ENCODE measurements at regions not wholly inside any gene's neighbourhood (a gene's known extent, or its start where the extent isn't known, plus 50 kb on each side); places are given as distances from the start of the nearest gene placed in this dataset.

- H3K27me3 ChIP-seq = no peaks in the 10 kb centered on the region; a peak in 1 of 22 replicates
Observed at GRCh38 chr2:129721846-129722245, 257.6 kb upstream of the RAB6C start.

GRCh38 chr2:129722306-129723019, 257.0 kb upstream of the RAB6C start:
- Histone ChIP-seq H3K4me3 (no peak overlapping the region), H3K27me3 (no peaks in the 10 kb centered on the region; a peak in 1 of 22 replicates), H3K9ac (no peak overlapping the region), H3K27ac (no peak overlapping the region), H3K4me1 (peaks cover 0 to 19% (median 8%) of the 10 kb centered on the region in 10 experiments; a peak in 16 of 20 replicates), H4K20me1 (no peaks in the 10 kb centered on the region), H3K4me2 (no peak overlapping the region), H3K36me3 (no peaks in the 10 kb centered on the region), H3K9me3 (replicated peaks in 1 of 11) (no peaks in the 10 kb centered on the region)
- TF ChIP-seq Cebpa-rat (IDR thresholded peaks at IDR 0.05) = no peak

More at GRCh38 chr2:129721846-129722245, 257.6 kb upstream of the RAB6C start:
- Histone ChIP-seq H3K27ac (no peak overlapping the region), H3K9me3 (replicated peaks in 1 of 11) (no peaks in the 10 kb centered on the region), H4K20me1 (no peaks in the 10 kb centered on the region), H3K4me3 (no peak overlapping the region), H3K36me3 (no peaks in the 10 kb centered on the region), H3K4me1 (peaks cover 0 to 25% (median 14%) of the 10 kb centered on the region in 10 experiments; a peak in 16 of 20 replicates), H3K9ac (no peak overlapping the region), H3K4me2 (no peak overlapping the region)
- TF ChIP-seq Cebpa-rat (IDR thresholded peaks at IDR 0.05) = no peak

DNA sequence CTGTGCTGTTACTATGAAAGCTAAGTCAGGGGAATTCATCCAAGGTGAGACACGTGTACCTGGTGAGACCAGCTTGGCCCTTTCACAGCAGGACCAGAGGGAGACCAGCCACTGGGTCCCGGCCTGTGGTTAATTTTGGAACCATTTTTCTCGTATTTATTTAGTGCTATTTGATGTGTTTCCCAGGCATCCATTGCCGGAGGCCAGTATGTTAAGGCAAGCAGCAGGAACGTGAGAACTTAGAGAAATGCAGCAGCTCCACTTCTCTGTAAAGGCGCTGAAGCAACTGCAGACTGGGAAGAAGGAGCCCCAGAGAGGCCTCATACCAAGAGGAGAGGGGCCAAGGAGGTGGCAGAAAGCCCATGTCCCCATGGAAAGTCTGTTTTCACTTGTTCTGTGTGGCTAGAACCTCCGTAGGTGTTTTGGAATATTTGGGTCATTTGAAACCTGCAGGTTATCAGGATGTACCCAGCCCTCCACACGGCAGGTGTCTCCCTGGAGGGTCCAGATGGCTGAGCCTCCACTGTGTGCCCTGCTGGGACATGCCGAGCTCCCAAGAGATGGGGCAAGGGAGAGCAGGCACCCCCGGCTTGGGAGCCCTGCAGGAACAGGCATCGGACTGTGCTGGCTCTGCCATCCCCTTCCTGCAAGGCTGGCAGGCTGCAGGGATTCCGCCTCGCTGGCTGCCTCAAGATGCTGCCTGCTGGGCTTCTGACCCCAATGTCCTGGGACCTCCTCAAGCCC, 256.0 kb upstream of the RAB6C start:
- Histone ChIP-seq H3K9me3 (replicated peaks in 1 of 11) (no peaks in the 10 kb centered on the region), H3K9ac (no peak overlapping the region), H3K27me3 (no peaks in the 10 kb centered on the region; a peak in 1 of 22 replicates), H4K20me1 (no peaks in the 10 kb centered on the region), H3K4me3 (no peak overlapping the region), H3K4me2 (no peak overlapping the region), H3K4me1 (peaks cover 0 to 9% (median 0%) of the 10 kb centered on the region in 10 experiments; a peak in 4 of 20 replicates), H3K36me3 (no peaks in the 10 kb centered on the region), H3K27ac (no peak overlapping the region)
- TF ChIP-seq Cebpa-rat (IDR thresholded peaks at IDR 0.05) = no peak

DNA sequence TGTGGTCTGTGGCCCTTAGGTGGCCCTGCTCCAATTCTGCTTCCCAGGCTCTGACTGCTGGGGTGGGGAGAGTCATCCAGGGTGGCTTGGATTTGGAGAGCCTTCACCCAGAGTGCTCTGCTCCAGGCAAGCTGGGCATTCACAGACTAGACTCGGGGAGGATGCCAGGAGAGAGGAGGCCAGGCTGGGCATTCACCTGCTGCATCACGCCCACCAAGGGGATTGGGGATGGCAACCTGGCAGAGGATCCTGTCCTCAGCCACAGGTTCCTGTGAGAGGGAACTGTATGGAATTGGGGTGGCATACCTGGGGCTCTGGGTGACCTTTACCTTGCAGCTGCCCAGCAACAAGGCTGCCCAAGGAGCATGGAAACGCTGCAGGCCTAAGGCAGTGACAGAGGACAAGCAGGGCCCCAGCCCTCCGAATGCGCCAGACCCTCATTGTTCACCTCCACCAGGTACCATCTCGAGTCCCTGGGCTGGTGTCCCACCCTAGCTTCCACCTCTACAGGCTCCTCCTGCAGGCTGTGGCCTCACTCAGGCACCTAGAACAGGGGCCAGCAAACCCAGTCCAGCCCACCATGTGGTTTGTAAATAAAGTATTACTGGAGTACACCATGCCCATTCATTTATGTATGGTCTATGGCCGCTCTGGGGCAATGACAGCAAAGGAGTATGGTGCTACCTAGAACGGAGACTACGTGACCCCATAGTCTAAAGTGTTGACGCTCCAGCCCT, 255.3 kb upstream of the RAB6C start:
- no peak for TF ChIP-seq Cebpa-rat (IDR thresholded peaks at IDR 0.05)
- Histone ChIP-seq H3K4me1 (peaks cover 0 to 9% (median 0%) of the 10 kb centered on the region in 10 experiments; a peak in 1 of 20 replicates), H4K20me1 (no peaks in the 10 kb centered on the region), H3K4me3 (no peak overlapping the region), H3K9ac (no peak overlapping the region), H3K9me3 (replicated peaks in 1 of 11) (no peaks in the 10 kb centered on the region), H3K27ac (no peak overlapping the region), H3K27me3 (no peaks in the 10 kb centered on the region; a peak in 1 of 22 replicates), H3K4me2 (no peak overlapping the region), H3K36me3 (no peaks in the 10 kb centered on the region)

DNA sequence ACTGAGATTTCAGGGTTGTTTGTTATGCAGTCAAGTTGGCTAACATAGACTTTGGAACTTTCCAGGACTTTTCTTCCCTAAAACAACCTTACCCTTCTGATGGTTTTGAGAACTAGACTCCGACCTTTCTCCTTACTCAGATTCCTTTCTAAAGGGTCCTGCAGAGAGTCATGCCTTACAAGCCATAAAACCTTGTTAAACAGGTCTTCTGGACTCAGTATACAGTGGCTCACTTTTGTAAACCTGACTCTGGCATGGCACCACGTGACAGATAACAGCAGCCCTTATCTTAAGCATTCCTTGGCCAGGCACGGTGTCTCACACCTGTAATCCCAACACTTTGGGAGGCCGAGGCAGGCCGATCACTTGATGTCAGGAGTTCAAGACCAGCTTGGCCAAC, 253.2 kb upstream of the RAB6C start:
- H4K20me1 ChIP-seq = no peaks in the 10 kb centered on the region; a peak in 1 of 22 replicates
- peaks cover 0 to 17% (median 5%) of the 10 kb centered on the region in 10 experiments; a peak in 9 of 20 replicates for H3K4me1 ChIP-seq
- no peak overlapping the region for H3K4me3 ChIP-seq
- TF ChIP-seq Cebpa-rat (IDR thresholded peaks at IDR 0.05) = no peak
- H3K4me2 ChIP-seq = no peak overlapping the region
- no peaks in the 10 kb centered on the region; a peak in 1 of 22 replicates for H3K27me3 ChIP-seq
- H3K9me3 ChIP-seq (replicated peaks in 1 of 11) = no peaks in the 10 kb centered on the region
- no peak overlapping the region for H3K9ac ChIP-seq
- H3K27ac ChIP-seq = no peak overlapping the region
- no peaks in the 10 kb centered on the region for H3K36me3 ChIP-seq

DNA sequence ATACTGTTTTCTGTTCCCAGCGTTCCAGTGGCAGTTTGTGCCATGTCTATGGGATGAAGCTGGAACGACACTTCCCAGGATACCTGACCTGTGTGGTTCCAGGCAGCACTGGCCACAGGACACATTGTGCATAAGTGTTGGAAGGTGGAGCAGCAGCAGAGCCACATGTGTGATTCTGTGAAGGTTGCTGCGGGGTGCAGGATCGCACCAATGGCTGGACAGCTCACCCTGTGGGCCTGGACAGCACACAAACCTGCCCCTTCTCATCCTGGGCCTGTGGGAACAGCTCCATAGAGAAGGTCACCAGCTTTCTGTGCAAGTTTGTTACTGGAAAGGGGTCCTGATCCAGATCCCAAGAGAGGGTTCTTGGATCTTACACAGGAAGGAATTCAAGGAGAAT, 252.2 kb upstream of the RAB6C start:
- Histone ChIP-seq H3K27ac (no peak overlapping the region), H4K20me1 (no peaks in the 10 kb centered on the region; a peak in 1 of 22 replicates), H3K36me3 (no peaks in the 10 kb centered on the region), H3K4me2 (no peak overlapping the region), H3K9me3 (replicated peaks in 1 of 11) (no peaks in the 10 kb centered on the region), H3K4me1 (peaks cover 2 to 23% (median 15%) of the 10 kb centered on the region in 10 experiments; a peak in 19 of 20 replicates), H3K27me3 (no peaks in the 10 kb centered on the region; a peak in 1 of 22 replicates), H3K4me3 (no peak overlapping the region), H3K9ac (no peak overlapping the region)
- TF ChIP-seq Cebpa-rat (IDR thresholded peaks at IDR 0.05) = no peak

GRCh38 chr2:129728035-129728972, 251.2 kb upstream of the RAB6C start:
- Histone ChIP-seq H3K4me2 (no peak overlapping the region), H3K9me3 (replicated peaks in 1 of 11) (no peaks in the 10 kb centered on the region), H3K9ac (no peak overlapping the region), H3K27me3 (no peaks in the 10 kb centered on the region), H3K27ac (no peak overlapping the region), H3K4me1 (peaks cover 12 to 29% (median 25%) of the 10 kb centered on the region in 10 experiments), H3K4me3 (no peak overlapping the region), H4K20me1 (no peaks in the 10 kb centered on the region; a peak in 1 of 22 replicates), H3K36me3 (no peaks in the 10 kb centered on the region)
- no peak for TF ChIP-seq Cebpa-rat (IDR thresholded peaks at IDR 0.05)

DNA sequence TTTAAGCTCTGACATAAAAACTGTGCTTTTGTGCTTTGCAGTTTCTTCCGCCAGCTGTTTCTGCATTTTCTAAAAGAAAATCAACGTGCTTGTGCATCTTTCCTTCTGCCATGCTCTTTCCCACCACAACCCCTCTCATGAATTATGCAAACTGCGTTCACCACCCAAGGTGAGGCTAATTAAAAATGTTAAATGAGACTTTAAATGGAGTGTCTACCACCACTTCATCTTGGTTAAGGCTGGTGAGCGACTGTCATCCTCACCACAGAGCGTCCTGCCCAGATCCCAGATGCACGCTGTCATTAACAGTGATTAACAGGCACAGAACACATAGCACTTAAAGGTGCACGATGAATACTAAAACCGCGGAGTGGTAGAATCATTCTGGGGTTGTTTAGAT, 250.5 kb upstream of the RAB6C start:
- Histone ChIP-seq H3K36me3 (no peaks in the 10 kb centered on the region), H3K9me3 (replicated peaks in 1 of 11) (no peaks in the 10 kb centered on the region), H4K20me1 (no peaks in the 10 kb centered on the region; a peak in 1 of 22 replicates), H3K27ac (no peak overlapping the region), H3K4me2 (no peak overlapping the region), H3K4me3 (no peak overlapping the region), H3K9ac (no peak overlapping the region), H3K27me3 (no peaks in the 10 kb centered on the region), H3K4me1 (peaks cover 19 to 36% (median 32%) of the 10 kb centered on the region in 10 experiments)
- TF ChIP-seq Cebpa-rat (IDR thresholded peaks at IDR 0.05) = no peak

Measured in BLaER1 treated with 17β-estradiol and CSF1 and Interleukin-3, amounts not matched to agents 10 nM and 100 nM (cell line).